Immature natural killer cell (primary cell): ENCODE measurements at regions not wholly inside any gene's neighbourhood (a gene's known extent, or its start where the extent isn't known, plus 50 kb on each side); places are given as distances from the start of the nearest gene placed in this dataset.

Source experiments
- DNase-seq, 3 donors: peaks; one replicate each; pipeline ENCODE4 v3.0.0; 2022; ENCODE audit warnings: mixed read lengths in 1 of 3
- H3K27ac Mint-ChIP-seq, 6 donors: one replicate each; pipeline ENCODE4 v1.8.0; 2020; ENCODE audit warnings: mixed read lengths in 6 of 6, mild to moderate bottlenecking in 5 of 6, inconsistent platforms in 4 of 6, moderate library complexity in 3 of 6
- H3K27me3 Mint-ChIP-seq, 3 donors: one replicate each; pipeline ENCODE4 v1.8.0; 2020 to 2021; ENCODE audit warnings: low read depth in 3 of 3, mild to moderate bottlenecking in 3 of 3, mixed read lengths in 3 of 3, moderate library complexity in 3 of 3, inconsistent platforms in 1 of 3
- H3K36me3 Mint-ChIP-seq, 3 donors: one replicate each; pipeline ENCODE4 v1.8.0; 2020; ENCODE audit warnings: mixed read lengths in 3 of 3, inconsistent platforms in 2 of 3, mild to moderate bottlenecking in 2 of 3
- H3K4me1 Mint-ChIP-seq, 2 donors: one replicate each; pipeline ENCODE4 v1.8.0; 2020; ENCODE audit warnings: inconsistent platforms in 2 of 2, mild to moderate bottlenecking in 2 of 2, mixed read lengths in 2 of 2, moderate library complexity in 1 of 2
- H3K4me3 Mint-ChIP-seq, 5 donors: one replicate each; pipeline ENCODE4 v1.8.0; 2020; ENCODE audit warnings: mild to moderate bottlenecking in 5 of 5, mixed read lengths in 5 of 5, inconsistent platforms in 3 of 5, moderate library complexity in 3 of 5
- H3K9me3 Mint-ChIP-seq, 6 donors: one replicate each; pipeline ENCODE4 v1.8.0; 2020; ENCODE audit warnings: mild to moderate bottlenecking in 6 of 6, mixed read lengths in 6 of 6, inconsistent platforms in 4 of 6, moderate library complexity in 3 of 6

- Mint-ChIP-seq H3K4me3 (no peak overlapping the region), H3K27me3 (peaks cover 0 to 1% (median 1%) of the 10 kb centered on the region in 3 donors), H3K36me3 (no peaks in the 10 kb centered on the region), H3K4me1 (no peaks in the 10 kb centered on the region), H3K9me3 (peaks cover 0 to 4% (median 0%) of the 10 kb centered on the region in 6 donors), H3K27ac (no peak overlapping the region)
- no peak for DNase-seq
Measured at GRCh38 chr9:119827126-119827525, 457.9 kb upstream of the BRINP1 start.

GRCh38 chr9:119818726-119819435 lies 449.6 kb upstream of the BRINP1 start:
- Mint-ChIP-seq H3K27me3 (peaks cover 0 to 8% (median 3%) of the 10 kb centered on the region in 3 donors), H3K27ac (no peak overlapping the region), H3K4me3 (no peak overlapping the region), H3K36me3 (no peaks in the 10 kb centered on the region), H3K4me1 (no peaks in the 10 kb centered on the region), H3K9me3 (no peaks in the 10 kb centered on the region)
- no peak for DNase-seq

GRCh38 chr9:119810645-119811429 lies 441.6 kb upstream of the BRINP1 start:
- Mint-ChIP-seq H3K9me3 (peaks cover 0 to 4% (median 0%) of the 10 kb centered on the region in 6 donors), H3K36me3 (no peaks in the 10 kb centered on the region), H3K27ac (no peak overlapping the region), H3K4me3 (no peak overlapping the region), H3K4me1 (no peaks in the 10 kb centered on the region), H3K27me3 (peaks cover 0 to 3% (median 3%) of the 10 kb centered on the region in 3 donors)
- no peak for DNase-seq

GRCh38 chr9:119803679-119804078 lies 434.4 kb upstream of the BRINP1 start:
- Mint-ChIP-seq H3K36me3 (no peaks in the 10 kb centered on the region), H3K4me1 (no peaks in the 10 kb centered on the region), H3K9me3 (peaks cover 0 to 4% (median 0%) of the 10 kb centered on the region in 6 donors), H3K4me3 (no peak overlapping the region), H3K27me3 (peaks cover 0 to 3% (median 0%) of the 10 kb centered on the region in 3 donors), H3K27ac (no peak overlapping the region)
- no peak for DNase-seq

GRCh38 chr9:119802621-119803020 lies 433.4 kb upstream of the BRINP1 start:
- Mint-ChIP-seq H3K4me1 (no peaks in the 10 kb centered on the region), H3K36me3 (no peaks in the 10 kb centered on the region), H3K27ac (no peak overlapping the region), H3K4me3 (no peak overlapping the region), H3K9me3 (peaks cover 0 to 4% (median 0%) of the 10 kb centered on the region in 6 donors), H3K27me3 (no peaks in the 10 kb centered on the region)
- DNase-seq: no peak

- Mint-ChIP-seq H3K4me1 (no peaks in the 10 kb centered on the region), H3K9me3 (peaks cover 0 to 4% (median 0%) of the 10 kb centered on the region in 6 donors), H3K4me3 (no peak overlapping the region), H3K27ac (no peak overlapping the region), H3K27me3 (no peaks in the 10 kb centered on the region), H3K36me3 (no peaks in the 10 kb centered on the region)
- no peak for DNase-seq
Measured at GRCh38 chr9:119802133-119802532, 432.9 kb upstream of the BRINP1 start.

GRCh38 chr9:119801311-119801710 lies 432.1 kb upstream of the BRINP1 start:
- H3K4me3 Mint-ChIP-seq: no peak overlapping the region
- no peaks in the 10 kb centered on the region for H3K4me1 Mint-ChIP-seq
- peaks cover 0 to 3% (median 0%) of the 10 kb centered on the region in 3 donors for H3K27me3 Mint-ChIP-seq
- no peaks in the 10 kb centered on the region for H3K36me3 Mint-ChIP-seq
- DNase-seq: no peak
- no peak overlapping the region for H3K27ac Mint-ChIP-seq
- H3K9me3 Mint-ChIP-seq: peaks cover 0 to 5% (median 0%) of the 10 kb centered on the region in 6 donors

- no peaks in the 10 kb centered on the region for H3K4me1 Mint-ChIP-seq
- H3K36me3 Mint-ChIP-seq: no peaks in the 10 kb centered on the region
- H3K9me3 Mint-ChIP-seq: peaks cover 0 to 6% (median 0%) of the 10 kb centered on the region in 6 donors
- H3K27ac Mint-ChIP-seq: no peak overlapping the region
- H3K27me3 Mint-ChIP-seq: peaks cover 0 to 3% (median 0%) of the 10 kb centered on the region in 3 donors
- DNase-seq: no peak
- no peak overlapping the region for H3K4me3 Mint-ChIP-seq
Measured at GRCh38 chr9:119795395-119795794, 426.2 kb upstream of the BRINP1 start.

- no peak overlapping the region for H3K27ac Mint-ChIP-seq
- H3K27me3 Mint-ChIP-seq: peaks cover 0 to 3% (median 0%) of the 10 kb centered on the region in 3 donors
- no peak overlapping the region for H3K4me3 Mint-ChIP-seq
- H3K36me3 Mint-ChIP-seq: no peaks in the 10 kb centered on the region
- H3K4me1 Mint-ChIP-seq: no peaks in the 10 kb centered on the region
- DNase-seq: no peak
- H3K9me3 Mint-ChIP-seq: peaks cover 0 to 6% (median 0%) of the 10 kb centered on the region in 6 donors
Measured at GRCh38 chr9:119794836-119795235, 425.6 kb upstream of the BRINP1 start.

GRCh38 chr9:119793218-119793617 lies 424.0 kb upstream of the BRINP1 start:
- no peaks in the 10 kb centered on the region for H3K36me3 Mint-ChIP-seq
- H3K9me3 Mint-ChIP-seq: peaks cover 0 to 6% (median 2%) of the 10 kb centered on the region in 6 donors
- peaks cover 0 to 3% (median 0%) of the 10 kb centered on the region in 3 donors for H3K27me3 Mint-ChIP-seq
- no peaks in the 10 kb centered on the region for H3K4me1 Mint-ChIP-seq
- no peak overlapping the region for H3K27ac Mint-ChIP-seq
- DNase-seq: no peak
- no peak overlapping the region for H3K4me3 Mint-ChIP-seq

- no peak overlapping the region for H3K27ac Mint-ChIP-seq
- no peaks in the 10 kb centered on the region for H3K36me3 Mint-ChIP-seq
- no peaks in the 10 kb centered on the region for H3K4me1 Mint-ChIP-seq
Measured at GRCh38 chr9:119792242-119792641, 423.0 kb upstream of the BRINP1 start.

GRCh38 chr9:119789987-119790386 lies 420.8 kb upstream of the BRINP1 start:
- no peaks in the 10 kb centered on the region for H3K4me1 Mint-ChIP-seq
- no peak overlapping the region for H3K4me3 Mint-ChIP-seq
- H3K27me3 Mint-ChIP-seq: peaks cover 0 to 2% (median 0%) of the 10 kb centered on the region in 3 donors
- no peak overlapping the region for H3K27ac Mint-ChIP-seq
- no peak for DNase-seq
- no peaks in the 10 kb centered on the region for H3K36me3 Mint-ChIP-seq
- peaks cover 0 to 6% (median 2%) of the 10 kb centered on the region in 6 donors for H3K9me3 Mint-ChIP-seq

More at GRCh38 chr9:119792242-119792641, 423.0 kb upstream of the BRINP1 start:
- H3K4me3 Mint-ChIP-seq: no peak overlapping the region
- peaks cover 0 to 3% (median 0%) of the 10 kb centered on the region in 3 donors for H3K27me3 Mint-ChIP-seq
- H3K9me3 Mint-ChIP-seq: peaks cover 0 to 6% (median 2%) of the 10 kb centered on the region in 6 donors
- DNase-seq: no peak

- Mint-ChIP-seq H3K4me1 (no peaks in the 10 kb centered on the region), H3K9me3 (peaks cover 0 to 5% (median 0%) of the 10 kb centered on the region in 6 donors), H3K27me3 (peaks cover 0 to 2% (median 0%) of the 10 kb centered on the region in 3 donors), H3K27ac (no peak overlapping the region), H3K4me3 (no peak overlapping the region), H3K36me3 (no peaks in the 10 kb centered on the region)
- no peak for DNase-seq
Measured at GRCh38 chr9:119788921-119789320, 419.7 kb upstream of the BRINP1 start.

GRCh38 chr9:119781886-119782285 lies 412.7 kb upstream of the BRINP1 start:
- DNase-seq: no peak
- no peak overlapping the region for H3K27ac Mint-ChIP-seq
- no peaks in the 10 kb centered on the region for H3K36me3 Mint-ChIP-seq
- H3K27me3 Mint-ChIP-seq: peaks cover 0 to 1% (median 0%) of the 10 kb centered on the region in 3 donors
- no peaks in the 10 kb centered on the region for H3K4me1 Mint-ChIP-seq
- no peak overlapping the region for H3K4me3 Mint-ChIP-seq
- H3K9me3 Mint-ChIP-seq: peaks cover 0 to 2% (median under 1%) of the 10 kb centered on the region in 6 donors
